H1 (cell line): ENCODE measurements at regions not wholly inside any gene's neighbourhood (a gene's known extent, or its start where the extent isn't known, plus 50 kb on each side); places are given as distances from the start of the nearest gene placed in this dataset.

Experiments
- CTCF ChIA-PET: fragments of 300-600 bp; sonication (Branson Sonifier 250); formaldehyde crosslinking; loops from one replicate; lab custom pipeline; 2021; ENCODE audit not compliant: partially characterized antibody; lab: Charles Lee
- POLR2A ChIA-PET: fragments of 300-600 bp; sonication (Branson Sonifier 250); formaldehyde crosslinking; loops from one replicate; lab custom pipeline; 2021; ENCODE audit warnings: inconsistent platforms; ENCODE audit not compliant: partially characterized antibody; lab: Charles Lee
- DNase-seq, 2 experiments: peaks; one replicate each; pipeline versions ENCODE4 v3.0.0 to v3.0.0-alpha.2; 2010 to 2022; ENCODE audit warnings: low spot score in 2 of 2, low read depth in 1 of 2, mixed read lengths in 1 of 2
- FAIRE-seq: peaks from 2 replicates; lab custom pipeline; 2011; peaks lifted over from hg19 to GRCh38; lab: Jason Lieb, UNC
- H2AFZ ChIP-seq: 2 replicates; pipeline ENCODE4 v1.8.1; 2012; ENCODE audit warnings: low read length, inconsistent platforms
- H2AK5ac ChIP-seq: 2 replicates; pipeline ENCODE4 v1.6.1; 2013; ENCODE audit warnings: low read depth, low read length
- H2BK120ac ChIP-seq: replicated peaks from 2 replicates; pipeline ENCODE3; 2013; ENCODE audit warnings: low read depth, low read length, inconsistent platforms
- H2BK12ac ChIP-seq: 2 replicates; pipeline ENCODE4 v1.6.1; 2013; ENCODE audit warnings: low read depth, low read length
- H2BK15ac ChIP-seq: 2 replicates; pipeline ENCODE4 v1.6.1; 2013; ENCODE audit warnings: low read length
- H2BK20ac ChIP-seq: 2 replicates; pipeline ENCODE4 v1.6.1; 2013; ENCODE audit warnings: low read length
- H2BK5ac ChIP-seq: 2 replicates; pipeline ENCODE4 v1.6.1; 2013; ENCODE audit warnings: low read depth, low read length
- H3K14ac ChIP-seq: 2 replicates; pipeline ENCODE4 v1.6.1; 2013; ENCODE audit warnings: inconsistent platforms; ENCODE audit not compliant: insufficient read length
- H3K18ac ChIP-seq: 2 replicates; pipeline ENCODE4 v1.6.1; 2013; ENCODE audit warnings: low read length; ENCODE audit errors: extremely low read depth
- H3K23ac ChIP-seq: 2 replicates; pipeline ENCODE4 v1.6.1; 2013; ENCODE audit warnings: inconsistent platforms; ENCODE audit not compliant: insufficient read length
- H3K23me2 ChIP-seq: 2 replicates; pipeline ENCODE4 v1.6.1; 2013; ENCODE audit warnings: low read depth, low read length
- H3K27ac ChIP-seq: 2 replicates; pipeline ENCODE4 v1.6.1; 2011; ENCODE audit warnings: low read depth, low read length, inconsistent platforms
- H3K27me3 ChIP-seq, 4 experiments: replicated peaks in 1 of 4; 1 replicate in 1 of 4; 2 replicates in 3 of 4; pipeline versions ENCODE4 v1.6.1 to v1.8.1; 2011 to 2013; ENCODE audit warnings: low read length in 3 of 4, mild to moderate bottlenecking in 3 of 4, inconsistent platforms in 2 of 4, mixed read lengths in 2 of 4, moderate library complexity in 1 of 4; ENCODE audit not compliant: control insufficient read depth in 3 of 4, insufficient read depth in 3 of 4; ENCODE audit errors: extremely low read depth in 1 of 4
- H3K36me3 ChIP-seq, 4 experiments: 2 replicates each; pipeline versions ENCODE4 v1.6.1 to v1.8.1; 2011 to 2013; ENCODE audit warnings: mild to moderate bottlenecking in 4 of 4, low read length in 3 of 4, moderate library complexity in 2 of 4, control low read depth in 1 of 4, inconsistent platforms in 1 of 4; ENCODE audit not compliant: insufficient read depth in 4 of 4, control insufficient read depth in 2 of 4
- H3K4ac ChIP-seq: replicated peaks from 2 replicates; pipeline ENCODE3; 2013; ENCODE audit warnings: low read length, low read depth, mixed read lengths, inconsistent platforms; ENCODE audit not compliant: insufficient read length
- H3K4me1 ChIP-seq, 4 experiments: replicated peaks in 1 of 4; 1 replicate in 1 of 4; 2 replicates in 3 of 4; pipeline versions ENCODE4 v1.6.1 to v1.8.1; 2011 to 2013; ENCODE audit warnings: low read length in 3 of 4, inconsistent platforms in 2 of 4, mixed read lengths in 1 of 4; ENCODE audit not compliant: insufficient read depth in 4 of 4, control insufficient read depth in 3 of 4
- H3K4me2 ChIP-seq, 2 experiments: 2 replicates each; pipeline versions ENCODE4 v1.6.1 to v1.8.1; 2011 to 2013; ENCODE audit warnings: low read depth in 2 of 2, low read length in 2 of 2, control low read depth in 1 of 2, inconsistent platforms in 1 of 2, mild to moderate bottlenecking in 1 of 2; ENCODE audit not compliant: insufficient read depth in 1 of 2
- H3K4me3 ChIP-seq, 4 experiments: fragments of 200-600, 300-600 bp in 1 of 4; sonication (generic), shearing (Covaris generic), sonication (Bioruptor Twin) in 1 of 4; 2 replicates each; pipeline versions ENCODE4 v1.5.1 to v1.8.1; 2011 to 2016; ENCODE audit warnings: low read length in 4 of 4, low read depth in 3 of 4, control low read depth in 2 of 4, inconsistent platforms in 2 of 4, mild to moderate bottlenecking in 2 of 4, mixed read lengths in 1 of 4, moderate library complexity in 1 of 4; ENCODE audit not compliant: insufficient read depth in 2 of 4; ENCODE audit errors: extremely low read depth in 1 of 4
- H3K56ac ChIP-seq: replicated peaks from 2 replicates; pipeline ENCODE3; 2013; ENCODE audit warnings: low read depth, mild to moderate bottlenecking, mixed read lengths, low read length, inconsistent platforms; ENCODE audit not compliant: insufficient read length
- H3K79me1 ChIP-seq: 2 replicates; pipeline ENCODE4 v1.6.1; 2013; ENCODE audit warnings: low read depth, low read length, control low read depth
- H3K79me2 ChIP-seq, 2 experiments: 2 replicates each; pipeline versions ENCODE4 v1.6.1 to v1.8.1; 2012 to 2013; ENCODE audit warnings: low read length in 2 of 2, mild to moderate bottlenecking in 2 of 2, inconsistent platforms in 1 of 2; ENCODE audit not compliant: insufficient read depth in 2 of 2, control insufficient read depth in 1 of 2
- H3K9ac ChIP-seq, 4 experiments: replicated peaks in 1 of 4; 1 replicate in 1 of 4; 2 replicates in 3 of 4; pipeline versions ENCODE4 v1.6.1 to v1.8.1; 2011 to 2013; ENCODE audit warnings: low read depth in 3 of 4, low read length in 3 of 4, control low read depth in 2 of 4, mild to moderate bottlenecking in 2 of 4, moderate library complexity in 2 of 4, inconsistent platforms in 1 of 4; ENCODE audit errors: extremely low read depth in 1 of 4
- H3K9me3 ChIP-seq, 2 experiments: 2 replicates each; pipeline versions ENCODE4 v1.6.1 to v1.8.1; 2012 to 2013; ENCODE audit warnings: mild to moderate bottlenecking in 2 of 2, moderate library complexity in 2 of 2, control low read depth in 1 of 2, inconsistent platforms in 1 of 2, low read depth in 1 of 2, low read length in 1 of 2, mixed read lengths in 1 of 2; ENCODE audit not compliant: insufficient read depth in 2 of 2
- H4K20me1 ChIP-seq, 2 experiments: replicated peaks in 1 of 2; 2 replicates each; pipeline versions ENCODE3 to v1.8.1; 2011 to 2013; ENCODE audit warnings: inconsistent platforms in 2 of 2, low read length in 2 of 2, mild to moderate bottlenecking in 1 of 2; ENCODE audit not compliant: insufficient read depth in 2 of 2, control insufficient read depth in 1 of 2
- H4K5ac ChIP-seq: 2 replicates; pipeline ENCODE4 v1.6.1; 2013; ENCODE audit warnings: low read length, low read depth, mixed read lengths, inconsistent platforms; ENCODE audit not compliant: insufficient read length
- H4K8ac ChIP-seq: 2 replicates; pipeline ENCODE4 v1.8.0; 2013; ENCODE audit warnings: mild to moderate bottlenecking, moderate library complexity, low read length, inconsistent platforms; ENCODE audit not compliant: insufficient read depth; ENCODE audit errors: extremely low read depth
- H4K91ac ChIP-seq: replicated peaks from 2 replicates; pipeline ENCODE3; 2013; ENCODE audit warnings: low read length, mixed read lengths, inconsistent platforms; ENCODE audit not compliant: insufficient read length
- CHD2 ChIP-seq: IDR thresholded peaks from 2 replicates; pipeline ENCODE4 v1.6.1; 2012; ENCODE audit warnings: low read length, improper control_type of control experiment
- CTBP2 ChIP-seq: IDR thresholded peaks from 2 replicates; pipeline ENCODE4 v1.7.0; 2011; ENCODE audit warnings: borderline replicate concordance, mild to moderate bottlenecking, moderate library complexity, mixed read lengths, low read length; ENCODE audit not compliant: insufficient read depth, insufficient read length
- EP300 ChIP-seq, 2 experiments: IDR thresholded peaks; 1 replicate in 1 of 2; 2 replicates in 1 of 2; pipeline ENCODE4 v1.6.1; 2011 to 2012; ENCODE audit warnings: low read depth in 2 of 2, low read length in 2 of 2, mild to moderate bottlenecking in 2 of 2, borderline replicate concordance in 1 of 2, inconsistent platforms in 1 of 2, moderate library complexity in 1 of 2
- GABPA ChIP-seq: IDR thresholded peaks from 2 replicates; pipeline ENCODE4 v1.6.1; 2011; ENCODE audit warnings: mild to moderate bottlenecking, low read length, moderate library complexity, borderline replicate concordance; ENCODE audit not compliant: insufficient read depth
- NRF1 ChIP-seq: IDR thresholded peaks from 2 replicates; pipeline ENCODE4 v1.6.1; 2011; ENCODE audit warnings: mild to moderate bottlenecking, low read depth, low read length, improper control_type of control experiment
- POLR2A ChIP-seq, 2 experiments: IDR thresholded peaks; 1 replicate in 1 of 2; 2 replicates in 1 of 2; pipeline ENCODE4 v1.6.1; 2011; ENCODE audit warnings: low read depth in 2 of 2, low read length in 2 of 2, mild to moderate bottlenecking in 2 of 2; ENCODE audit errors: control extremely low read depth in 1 of 2
- POLR2AphosphoS5 ChIP-seq: IDR thresholded peaks from 2 replicates; pipeline ENCODE4 v1.6.1; 2011; ENCODE audit warnings: low read depth, low read length
- RAD21 ChIP-seq, 2 experiments: IDR thresholded peaks in 1 of 2; conservative IDR thresholded peaks in 1 of 2; 2 replicates each; pipeline ENCODE4 v1.6.1; 2011; ENCODE audit warnings: low read depth in 2 of 2, low read length in 2 of 2, improper control_type of control experiment in 1 of 2, inconsistent platforms in 1 of 2, mild to moderate bottlenecking in 1 of 2, moderate library complexity in 1 of 2
- RBBP5 ChIP-seq: IDR thresholded peaks from 2 replicates; pipeline ENCODE4 v1.7.1; 2012; ENCODE audit warnings: low read depth, mild to moderate bottlenecking, inconsistent platforms, low read length, moderate library complexity, borderline replicate concordance
- RNF2 ChIP-seq: fragments of 200-900, 300-1000 bp; sonication (generic); IDR thresholded peaks from 2 replicates; pipeline ENCODE4 v1.7.1; 2016; ENCODE audit warnings: borderline replicate concordance, low read depth, mild to moderate bottlenecking, antibody characterized with exemption, low read length; ENCODE audit not compliant: poor library complexity, severe bottlenecking; ENCODE audit errors: missing control alignments
- SIN3A ChIP-seq, 2 experiments: IDR thresholded peaks in 1 of 2; conservative IDR thresholded peaks in 1 of 2; 2 replicates each; pipeline ENCODE4 v1.6.1; 2011 to 2012; ENCODE audit warnings: low read length in 2 of 2, improper control_type of control experiment in 1 of 2, low read depth in 1 of 2, mild to moderate bottlenecking in 1 of 2
- SIRT6 ChIP-seq: IDR thresholded peaks from one replicate; pipeline ENCODE4 v1.7.1; 2012; ENCODE audit warnings: low read length, inconsistent platforms
- SRF ChIP-seq: IDR thresholded peaks from 2 replicates; pipeline ENCODE4 v1.6.1; 2011; ENCODE audit warnings: mild to moderate bottlenecking, low read depth, low read length, moderate library complexity
- SUZ12 ChIP-seq: fragments of 200-600 bp; sonication (generic); IDR thresholded peaks from 2 replicates; pipeline ENCODE4 v1.6.1; 2012; ENCODE audit warnings: mild to moderate bottlenecking, inconsistent platforms, low read length, moderate library complexity, mixed read lengths
- WGBS, 2 experiments: shearing (Covaris generic) in 1 of 2; methylation state at CpG; one replicate each; pipeline versions ENCODE4 v1.1.6 to v1.1.7; 2013 to 2015; ENCODE audit warnings: low lambda C conversion rate in 2 of 2, mixed read lengths in 2 of 2, inconsistent platforms in 1 of 2, low coverage in 1 of 2, missing lambda C conversion rate in 1 of 2; ENCODE audit not compliant: insufficient replicate concordance in 2 of 2, insufficient coverage in 1 of 2, insufficient read length in 1 of 2; ENCODE audit errors: extremely low coverage in 1 of 2, missing lambda C conversion rate in 1 of 2; 5-methylcytosine and 5-hydroxymethylcytosine counted together

GRCh38 chr11:119999220-119999619 lies 138.7 kb downstream of the TRIM29 start:
- Histone ChIP-seq H2BK120ac (no peak overlapping the region), H3K36me3 (no peaks in the 10 kb centered on the region), H2AK5ac (no peak overlapping the region), H3K23me2 (no peaks in the 10 kb centered on the region), H3K4me1 (peaks cover 0 to 11% (median 7%) of the 10 kb centered on the region in 4 experiments; a peak in 4 of 7 replicates), H3K18ac (no peak overlapping the region; the same call in 1 of the 2 replicates), H3K4me3 (no peak overlapping the region), H3K79me1 (no peaks in the 10 kb centered on the region), H3K27me3 (no peaks in the 10 kb centered on the region), H3K9me3 (no peaks in the 10 kb centered on the region), H3K27ac (no peak overlapping the region), H2AFZ (no peak overlapping the region), H2BK15ac (no peak overlapping the region), H3K23ac (no peak overlapping the region), H3K79me2 (no peaks in the 10 kb centered on the region), H3K4ac (no peak overlapping the region), H3K56ac (no peak overlapping the region), H3K14ac (no peak overlapping the region), H4K20me1 (no peaks in the 10 kb centered on the region), H2BK5ac (no peak overlapping the region), H4K5ac (no peak overlapping the region), H4K8ac (no peak overlapping the region), H2BK12ac (no peak overlapping the region), H3K4me2 (no peak overlapping the region), H3K9ac (no peak overlapping the region), H4K91ac (no peak overlapping the region), H2BK20ac (no peak overlapping the region)
- POLR2A ChIA-PET: no interaction called here
- FAIRE-seq: no peak
- CTCF ChIA-PET: interaction anchor here (0.6 to 8.6 kb wide), 30 partner anchors 9 to 318 kb away, joined by 3 to 90 read pairs (median 4); no protein-coding TSS in a partner anchor
- 56% methylated on average over 2 of the region's 2 CpGs; no CpG with 5 or more reads in 1 of the 2 experiments for WGBS, 2 experiments
- DNase-seq: no peak
- no peak for TF ChIP-seq SIRT6
- no peak for TF ChIP-seq RNF2
- no peak for TF ChIP-seq SRF
- TF ChIP-seq SUZ12: no peak
- no peak for TF ChIP-seq POLR2AphosphoS5
- TF ChIP-seq EP300 (IDR thresholded peaks at IDR 0.05; ENCODE audit: borderline replicate concordance in 1 of 2, low read depth in 2 of 2, low read length in 2 of 2): no peak
- no peak for TF ChIP-seq GABPA
- TF ChIP-seq CHD2: no peak
- no peak for TF ChIP-seq RBBP5
- TF ChIP-seq POLR2A (IDR thresholded peaks at IDR 0.05; ENCODE audit: control extremely low read depth in 1 of 2, low read depth in 2 of 2, low read length in 2 of 2): no peak
- no peak for TF ChIP-seq NRF1
- no peak for TF ChIP-seq SIN3A (conservative IDR thresholded peaks at IDR 0.05 in 1 of 2, IDR thresholded peaks at IDR 0.05 in 1 of 2; ENCODE audit: low read depth in 1 of 2, low read length in 2 of 2)
- TF ChIP-seq CTBP2: no peak
- peak; percentile 69 to 78 for TF ChIP-seq RAD21 (IDR thresholded peaks at IDR 0.05 in 1 of 2, conservative IDR thresholded peaks at IDR 0.05 in 1 of 2; ENCODE audit: low read depth in 2 of 2, low read length in 2 of 2)
